Heart left ventricle (tissue), 13 donors: ENCODE measurements at regions not wholly inside any gene's neighbourhood (a gene's known extent, or its start where the extent isn't known, plus 50 kb on each side); places are given as distances from the start of the nearest gene placed in this dataset.

Experiments used
- CTCF ChIP-seq, 12 donors: fragments of 200-600 bp; sonication (generic) in 4 of 12; IDR thresholded peaks; one replicate each; pipeline versions ENCODE4 v1.5.0 to v1.8.0; 2018 to 2022; ENCODE audit warnings: antibody characterized with exemption in 12 of 12, mild to moderate bottlenecking in 5 of 12
- POLR2A ChIP-seq, 2 donors: fragments of 450-650 bp; IDR thresholded peaks; one replicate each; pipeline ENCODE4 v1.6.1; 2017; ENCODE audit warnings: antibody characterized with exemption in 2 of 2, mild to moderate bottlenecking in 2 of 2, moderate library complexity in 2 of 2
- donor health status: ischemic (EF 13 %, LVEDD 7.1; RV severe dilation, severe dysfunction).
- donor health status: DM: no; HTN: yes; CAD: no.
- donor health status: DM: no; HTN: no; CAD: no.
- donor health status: ischemic (EF 25% LVEDD 6.9; RV normal size, moderate dysfunction).
- donor health status: ischemic (EF 25% LVEDD 5.7; RV mildly dilated, moderate dysfunction).
- donor health status: ischemic (EF 35%, LVEDD 5.7; RV mildly dilated, moderate dysfunction).
- donor health status: nonischemic (EF 11% LVEDD 7.7; RV severe dilation, severe dysfunction).
- donor health status: DM: yes; HTN: yes; CAD: no.
- donor health status: PGD.
- donor health status: ischemic (EF 29% LVEDD 5.4; RV normal size, mild dysfunction).
- donor health status: nonischemic (EF 23%, LVEDD 6.1; RV moderate dilation, normal function).

- no peak for TF ChIP-seq CTCF (IDR thresholded peaks at IDR 0.05)
- TF ChIP-seq POLR2A (IDR thresholded peaks at IDR 0.05): no peak
Measured at GRCh38 chr2:195594248-195594647, 62.8 kb upstream of the SLC39A10 start.
